ENCODE measurements at regions not wholly inside any gene's neighbourhood (a gene's known extent, or its start where the extent isn't known, plus 50 kb on each side); places are given as distances from the start of the nearest gene placed in this dataset.

DNA sequence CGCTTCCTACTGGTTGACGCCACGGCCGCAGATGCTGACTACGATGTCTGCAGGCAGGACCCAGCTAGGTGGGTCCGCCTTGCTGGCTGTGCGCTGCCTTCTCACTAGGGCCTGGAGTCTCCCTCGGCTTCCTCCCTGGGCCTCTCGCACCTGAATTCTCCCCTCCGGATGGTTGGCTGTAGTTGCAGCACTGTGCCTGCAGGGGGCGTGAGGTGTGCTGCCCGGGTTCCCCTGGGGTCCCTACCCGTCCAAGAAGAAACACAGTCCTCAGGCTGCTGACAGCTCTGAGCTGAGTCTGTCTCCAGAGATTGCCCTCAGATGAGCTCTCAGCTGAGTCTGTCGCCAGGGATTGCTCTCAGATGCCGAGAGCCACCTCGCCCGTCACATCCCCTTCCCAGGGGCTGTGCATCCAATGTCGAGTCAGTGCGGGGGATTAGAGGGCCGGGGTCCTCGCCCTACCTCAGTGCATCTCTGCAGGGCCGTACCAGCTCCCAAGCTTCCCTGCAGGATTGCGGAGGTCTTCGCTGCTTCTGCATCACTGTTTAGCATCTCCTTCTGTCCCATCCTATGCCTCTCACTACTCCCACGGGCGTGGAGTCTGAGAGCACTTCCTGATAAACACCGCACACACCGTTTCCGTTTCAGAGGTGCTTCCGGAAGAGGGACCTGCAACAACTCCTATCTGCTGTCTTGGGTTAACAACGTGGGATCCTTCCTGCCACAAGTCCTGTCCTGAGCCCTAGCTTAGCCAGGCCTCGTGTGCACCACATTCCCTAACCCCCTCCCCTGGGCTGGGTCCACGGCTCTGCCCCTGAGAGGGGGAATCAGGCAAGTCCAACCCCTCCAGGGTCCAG, 196.9 kb downstream of the CSNK2A3 start:
- Histone ChIP-seq H2AFZ (ENCODE audit: low read length) (peak overlapping the region; percentile 43; the same call in 1 of the 2 replicates), H3K27ac (ENCODE audit: low read depth, low read length) (no peak overlapping the region), H4K5ac (ENCODE audit: insufficient read length, low read depth, low read length) (no peak overlapping the region), H2BK12ac (ENCODE audit: low read depth, low read length) (no peak overlapping the region), H2BK5ac (ENCODE audit: low read depth, low read length) (no peak overlapping the region), H4K20me1 (replicated peaks in 1 of 2; ENCODE audit: control insufficient read depth in 1 of 2, insufficient read depth in 2 of 2, low read length in 2 of 2) (no peaks in the 10 kb centered on the region), H3K36me3 (ENCODE audit: control insufficient read depth in 2 of 4, insufficient read depth in 4 of 4, low read length in 3 of 4) (no peaks in the 10 kb centered on the region), H2BK20ac (ENCODE audit: low read length) (no peak overlapping the region; the same call in 1 of the 2 replicates), H3K4ac (replicated peaks; ENCODE audit: insufficient read length, low read depth, low read length) (no peak overlapping the region), H3K56ac (replicated peaks; ENCODE audit: insufficient read length, low read depth, low read length) (no peak overlapping the region), H3K4me2 (ENCODE audit: insufficient read depth in 1 of 2, low read depth in 2 of 2, low read length in 2 of 2) (no peak overlapping the region), H3K79me1 (ENCODE audit: low read depth, low read length) (no peaks in the 10 kb centered on the region), H2BK120ac (replicated peaks; ENCODE audit: low read depth, low read length) (no peak overlapping the region), H3K14ac (ENCODE audit: insufficient read length) (no peak overlapping the region), H3K9ac (replicated peaks in 1 of 4; ENCODE audit: extremely low read depth in 1 of 4, low read depth in 3 of 4, low read length in 3 of 4) (no peak overlapping the region), H4K8ac (ENCODE audit: extremely low read depth, insufficient read depth, low read length) (no peak overlapping the region), H2BK15ac (ENCODE audit: low read length) (peak overlapping the region; percentile 49; the same call in 1 of the 2 replicates), H3K4me1 (replicated peaks in 1 of 4; ENCODE audit: control insufficient read depth in 3 of 4, insufficient read depth in 4 of 4, low read length in 3 of 4) (peaks cover 0 to 2% (median 0%) of the 10 kb centered on the region in 4 experiments; a peak in 2 of 7 replicates), H3K18ac (ENCODE audit: extremely low read depth, low read length) (no peak overlapping the region), H3K23me2 (ENCODE audit: low read depth, low read length) (no peaks in the 10 kb centered on the region; the same call in 1 of the 2 replicates), H3K23ac (ENCODE audit: insufficient read length) (no peak overlapping the region), H4K91ac (replicated peaks; ENCODE audit: insufficient read length, low read length) (no peak overlapping the region), H3K9me3 (ENCODE audit: insufficient read depth in 2 of 2, low read depth in 1 of 2, low read length in 1 of 2) (no peaks in the 10 kb centered on the region), H3K27me3 (replicated peaks in 1 of 4; ENCODE audit: control insufficient read depth in 3 of 4, extremely low read depth in 1 of 4, insufficient read depth in 3 of 4, low read length in 3 of 4) (no peaks in the 10 kb centered on the region), H2AK5ac (ENCODE audit: low read depth, low read length) (no peak overlapping the region), H3K4me3 (ENCODE audit: extremely low read depth in 1 of 4, insufficient read depth in 2 of 4, low read depth in 3 of 4, low read length in 4 of 4) (no peak overlapping the region), H3K79me2 (ENCODE audit: control insufficient read depth in 1 of 2, insufficient read depth in 2 of 2, low read length in 2 of 2) (no peaks in the 10 kb centered on the region)
- ChIA-PET CTCF (ENCODE audit: partially characterized antibody) (interaction anchor here (0.5 to 6.9 kb wide), 63 partner anchors 8 to 719 kb away, joined by 3 to 68 read pairs (median 4); no protein-coding TSS in a partner anchor), POLR2A (ENCODE audit: partially characterized antibody) (no interaction called here)
- no peak for FAIRE-seq
- DNase-seq (ENCODE audit: low read depth in 1 of 2, low spot score in 2 of 2) = peak; percentile 31 to 95
- no peak for TF ChIP-seq TCF12 (IDR thresholded peaks at IDR 0.05; ENCODE audit: low read depth, low read length)
- no peak for TF ChIP-seq YY1 (IDR thresholded peaks at IDR 0.05; ENCODE audit: low read depth, low read length)
- TF ChIP-seq, protein P1, sequence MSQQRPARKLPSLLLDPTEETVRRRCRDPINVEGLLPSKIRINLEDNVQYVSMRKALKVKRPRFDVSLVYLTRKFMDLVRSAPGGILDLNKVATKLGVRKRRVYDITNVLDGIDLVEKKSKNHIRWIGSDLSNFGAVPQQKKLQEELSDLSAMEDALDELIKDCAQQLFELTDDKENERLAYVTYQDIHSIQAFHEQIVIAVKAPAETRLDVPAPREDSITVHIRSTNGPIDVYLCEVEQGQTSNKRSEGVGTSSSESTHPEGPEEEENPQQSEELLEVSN (IDR thresholded peaks at IDR 0.05) = no peak
- TF ChIP-seq, protein P2, sequence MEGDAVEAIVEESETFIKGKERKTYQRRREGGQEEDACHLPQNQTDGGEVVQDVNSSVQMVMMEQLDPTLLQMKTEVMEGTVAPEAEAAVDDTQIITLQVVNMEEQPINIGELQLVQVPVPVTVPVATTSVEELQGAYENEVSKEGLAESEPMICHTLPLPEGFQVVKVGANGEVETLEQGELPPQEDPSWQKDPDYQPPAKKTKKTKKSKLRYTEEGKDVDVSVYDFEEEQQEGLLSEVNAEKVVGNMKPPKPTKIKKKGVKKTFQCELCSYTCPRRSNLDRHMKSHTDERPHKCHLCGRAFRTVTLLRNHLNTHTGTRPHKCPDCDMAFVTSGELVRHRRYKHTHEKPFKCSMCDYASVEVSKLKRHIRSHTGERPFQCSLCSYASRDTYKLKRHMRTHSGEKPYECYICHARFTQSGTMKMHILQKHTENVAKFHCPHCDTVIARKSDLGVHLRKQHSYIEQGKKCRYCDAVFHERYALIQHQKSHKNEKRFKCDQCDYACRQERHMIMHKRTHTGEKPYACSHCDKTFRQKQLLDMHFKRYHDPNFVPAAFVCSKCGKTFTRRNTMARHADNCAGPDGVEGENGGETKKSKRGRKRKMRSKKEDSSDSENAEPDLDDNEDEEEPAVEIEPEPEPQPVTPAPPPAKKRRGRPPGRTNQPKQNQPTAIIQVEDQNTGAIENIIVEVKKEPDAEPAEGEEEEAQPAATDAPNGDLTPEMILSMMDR (IDR thresholded peaks at IDR 0.05; ENCODE audit: control extremely low read depth in 1 of 3, insufficient read depth in 1 of 3, low read depth in 1 of 3, low read length in 3 of 3) = peak; percentile 90 to 96 (median 96)
- 0 out of 2 replicates have a peak, but pooled peaks have one; percentile 12 for TF ChIP-seq CREB1 (IDR thresholded peaks at IDR 0.05)
- TF ChIP-seq RAD21 (IDR thresholded peaks at IDR 0.05 in 1 of 2, conservative IDR thresholded peaks at IDR 0.05 in 1 of 2; ENCODE audit: low read depth in 2 of 2, low read length in 2 of 2) = peak; percentile 67 to 79
- 72% methylated on average over 31 of the region's 33 CpGs; no CpG with 5 or more reads in 1 of the 2 experiments for WGBS, 2 experiments (ENCODE audit: extremely low coverage in 1 of 2, insufficient coverage in 1 of 2, insufficient read length in 1 of 2, insufficient replicate concordance in 2 of 2, low coverage in 1 of 2, low lambda C conversion rate in 2 of 2, missing lambda C conversion rate in 1 of 2)

Data from H1 (cell line).